Brain microvascular endothelial cell (primary cell): ENCODE measurements at regions not wholly inside any gene's neighbourhood (a gene's known extent, or its start where the extent isn't known, plus 50 kb on each side); places are given as distances from the start of the nearest gene placed in this dataset.
"Not testable (repeated sequence)": the region's sequence is repeated elsewhere in the genome, so short reads cannot be mapped to it uniquely, and the experiment has no call there.

Source experiments
- DNase-seq: peaks from one replicate; pipeline ENCODE4 v3.0.0-alpha.2; 2020
- H3K27ac ChIP-seq: fragments of 250-450 bp; sonication (Bioruptor Pico); 2 replicates; pipeline ENCODE4 v1.5.1; 2020; ENCODE audit warnings: mild to moderate bottlenecking, moderate library complexity
- H3K27me3 ChIP-seq: fragments of 250-450 bp; sonication (Bioruptor Pico); replicated peaks from 2 replicates; pipeline ENCODE4 v1.5.1; 2020; ENCODE audit warnings: mild to moderate bottlenecking
- H3K36me3 ChIP-seq: fragments of 250-450 bp; sonication (Bioruptor Pico); replicated peaks from 2 replicates; pipeline ENCODE4 v1.5.1; 2020; ENCODE audit warnings: mild to moderate bottlenecking
- H3K4me3 ChIP-seq: 2 replicates; pipeline ENCODE4 v1.5.1; 2011; ENCODE audit warnings: low read depth, mild to moderate bottlenecking, control low read depth, low read length, moderate library complexity
- CTCF ChIP-seq: IDR thresholded peaks from 2 replicates; pipeline ENCODE4 v1.5.1; 2011; ENCODE audit warnings: low read depth, mild to moderate bottlenecking, moderate library complexity, low read length, control low read depth, inconsistent platforms; ENCODE audit errors: missing control alignments
- in situ Hi-C: cut with HindIII; loops from 2 replicates; pipeline ENCODE4 v1.10.0; 2017; ENCODE audit warnings: low sequenced_read_pairs, low pct_ligation_motif_present

GRCh38 chr10:42990016-42990720 lies 86.7 kb upstream of the RET start:
- H3K27me3 ChIP-seq, result no peaks in the 10 kb centered on the region
- no peak for TF ChIP-seq CTCF
- no peak for DNase-seq
- H3K27ac ChIP-seq, result no peak overlapping the region
- in situ Hi-C loops, result no loop called here
- H3K4me3 ChIP-seq, result no peak overlapping the region
- no peaks in the 10 kb centered on the region for H3K36me3 ChIP-seq

GRCh38 chr10:42990721-42991441 lies 86.0 kb upstream of the RET start:
- no peak for DNase-seq
- Histone ChIP-seq H3K4me3 (no peak overlapping the region), H3K27ac (no peak overlapping the region), H3K36me3 (no peaks in the 10 kb centered on the region), H3K27me3 (no peaks in the 10 kb centered on the region)
- in situ Hi-C loops, result no loop called here
- TF ChIP-seq CTCF, result no peak

GRCh38 chr10:42991442-42992098 lies 85.3 kb upstream of the RET start:
- Histone ChIP-seq H3K36me3 (no peaks in the 10 kb centered on the region), H3K27ac (no peak overlapping the region), H3K27me3 (no peaks in the 10 kb centered on the region), H3K4me3 (no peak overlapping the region)
- DNase-seq, result no peak
- no peak for TF ChIP-seq CTCF
- in situ Hi-C loops, result no loop called here

- TF ChIP-seq CTCF, result no peak
- no peak overlapping the region for H3K27ac ChIP-seq
- in situ Hi-C loops, result no loop called here
- no peaks in the 10 kb centered on the region for H3K36me3 ChIP-seq
- H3K4me3 ChIP-seq, result no peak overlapping the region
- no peaks in the 10 kb centered on the region for H3K27me3 ChIP-seq
- no peak for DNase-seq
Measured at GRCh38 chr10:42992156-42992956, 84.5 kb upstream of the RET start.

- in situ Hi-C loops, result no loop called here
- no peak for TF ChIP-seq CTCF
- Histone ChIP-seq H3K36me3 (no peaks in the 10 kb centered on the region), H3K27me3 (no peaks in the 10 kb centered on the region), H3K27ac (no peak overlapping the region), H3K4me3 (no peak overlapping the region)
- no peak for DNase-seq
Measured at GRCh38 chr10:42992957-42993390, 83.9 kb upstream of the RET start.

- in situ Hi-C loops, H3K4me3 ChIP-seq, DNase-seq, H3K27ac ChIP-seq, H3K27me3 ChIP-seq, H3K36me3 ChIP-seq: not testable (repeated sequence)
Measured at GRCh38 chr10:42994909-42995308, 82.0 kb upstream of the RET start.
